CD4-positive, alpha-beta memory T cell (primary cell): ENCODE measurements at regions not wholly inside any gene's neighbourhood (a gene's known extent, or its start where the extent isn't known, plus 50 kb on each side); places are given as distances from the start of the nearest gene placed in this dataset.
"Not testable (repeated sequence)": the region's sequence is repeated elsewhere in the genome, so short reads cannot be mapped to it uniquely, and the experiment has no call there.

Experiments used
- CTCF ChIA-PET: fragments of 350-600 bp; sonication (Branson Sonifier 250); formaldehyde crosslinking; loops from one replicate; lab custom pipeline; 2021; ENCODE audit warnings: inconsistent platforms; ENCODE audit not compliant: partially characterized antibody; lab: Charles Lee
- POLR2A ChIA-PET: fragments of 350-600 bp; sonication (Branson Sonifier 250); formaldehyde crosslinking; loops from one replicate; lab custom pipeline; 2021; ENCODE audit not compliant: partially characterized antibody; lab: Charles Lee
- DNase-seq, 5 donors: peaks; one replicate each; pipeline versions ENCODE4 v3.0.0 to v3.0.0-alpha.2; 2020 to 2022; ENCODE audit warnings: mixed read lengths in 1 of 5
- H3K27ac ChIP-seq: one replicate; pipeline ENCODE4 v1.7.0; 2013; ENCODE audit warnings: low read depth, low read length
- H3K27me3 ChIP-seq: 2 replicates; pipeline ENCODE4 v1.7.0; 2013; ENCODE audit warnings: mild to moderate bottlenecking, low read length, moderate library complexity; ENCODE audit not compliant: insufficient read depth
- H3K36me3 ChIP-seq: 2 replicates; pipeline ENCODE4 v1.7.0; 2013; ENCODE audit warnings: mild to moderate bottlenecking, low read length, moderate library complexity; ENCODE audit not compliant: insufficient read depth
- H3K4me1 ChIP-seq: 2 replicates; pipeline ENCODE4 v1.7.0; 2013; ENCODE audit warnings: mild to moderate bottlenecking, low read length, moderate library complexity; ENCODE audit not compliant: insufficient read depth
- H3K4me3 ChIP-seq, 2 donors: one replicate each; pipeline ENCODE4 v1.7.0; 2013; ENCODE audit warnings: low read length in 2 of 2, mild to moderate bottlenecking in 1 of 2
- H3K9me3 ChIP-seq, 2 donors: one replicate each; pipeline ENCODE4 v1.7.0; 2013; ENCODE audit warnings: low read length in 2 of 2, control low read depth in 1 of 2; ENCODE audit not compliant: control insufficient read depth in 1 of 2
- H3K27ac Mint-ChIP-seq, 7 donors: one replicate each; pipeline ENCODE4 v1.8.0; 2020 to 2021; ENCODE audit warnings: mixed read lengths in 7 of 7, mild to moderate bottlenecking in 6 of 7, inconsistent platforms in 3 of 7, moderate library complexity in 3 of 7
- H3K27me3 Mint-ChIP-seq, 2 donors: one replicate each; pipeline ENCODE4 v1.8.0; 2020 to 2021; ENCODE audit warnings: mixed read lengths in 2 of 2
- H3K36me3 Mint-ChIP-seq, 2 donors: one replicate each; pipeline ENCODE4 v1.8.0; 2020 to 2021; ENCODE audit warnings: mixed read lengths in 2 of 2, inconsistent platforms in 1 of 2, mild to moderate bottlenecking in 1 of 2
- H3K4me1 Mint-ChIP-seq, 4 donors: one replicate each; pipeline ENCODE4 v1.8.0; 2020 to 2021; ENCODE audit warnings: mixed read lengths in 4 of 4, mild to moderate bottlenecking in 1 of 4
- H3K4me3 Mint-ChIP-seq, 8 donors: one replicate each; pipeline ENCODE4 v1.8.0; 2020 to 2021; ENCODE audit warnings: mixed read lengths in 8 of 8, mild to moderate bottlenecking in 7 of 8, moderate library complexity in 6 of 8, inconsistent platforms in 3 of 8
- H3K9me3 Mint-ChIP-seq, 8 donors: one replicate each; pipeline ENCODE4 v1.8.0; 2020 to 2021; ENCODE audit warnings: mixed read lengths in 8 of 8, mild to moderate bottlenecking in 5 of 8, inconsistent platforms in 3 of 8, moderate library complexity in 1 of 8
- intact Hi-C: fragments of 100-400 bp; cut with micrococcal nuclease; formaldehyde crosslinking; loops from one replicate; pipeline ENCODE4 v1.15.1; 2023

DNA sequence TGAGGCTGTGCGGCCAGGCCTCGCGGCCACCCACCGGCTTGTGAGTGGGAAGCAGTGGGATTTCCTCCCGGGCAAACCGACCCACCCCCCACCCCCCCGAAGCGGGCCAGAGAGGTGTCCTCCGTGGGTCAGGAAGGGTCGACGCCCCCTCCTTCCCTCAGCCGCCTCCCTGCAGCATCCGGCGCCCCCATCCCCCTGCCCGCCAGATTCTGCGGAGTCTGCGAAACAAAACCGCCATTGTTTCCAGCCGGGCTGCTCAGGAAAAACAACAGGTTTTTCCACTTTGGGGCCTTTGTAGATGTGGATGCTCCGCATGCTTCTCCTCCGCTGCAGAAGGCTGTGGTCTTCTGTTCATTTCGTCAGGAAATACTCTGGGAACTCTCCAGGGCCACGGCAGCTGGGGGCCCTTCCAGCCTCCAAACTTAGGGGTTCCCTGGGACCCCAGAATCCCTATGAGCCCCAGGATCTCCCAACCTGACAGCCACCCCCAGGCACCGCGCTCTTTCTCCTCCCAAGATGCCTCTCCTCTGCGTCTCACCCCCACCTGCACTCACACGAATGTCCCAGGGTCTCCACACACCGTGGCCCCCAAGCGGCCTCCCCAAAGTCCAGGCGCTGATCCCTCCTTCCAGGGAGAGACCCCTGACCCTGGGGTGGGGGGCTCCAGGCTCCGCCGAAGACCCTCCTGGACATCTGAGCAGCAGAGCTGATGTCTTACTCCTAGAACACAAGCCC lies 121.2 kb downstream of the NPIPB11 start:
- H3K9me3 Mint-ChIP-seq, H3K27ac ChIP-seq, CTCF ChIA-PET, intact Hi-C loops, H3K27me3 Mint-ChIP-seq, DNase-seq, H3K36me3 ChIP-seq, H3K4me3 ChIP-seq, H3K4me1 ChIP-seq, POLR2A ChIA-PET, H3K27me3 ChIP-seq, H3K36me3 Mint-ChIP-seq, H3K9me3 ChIP-seq: not testable (repeated sequence)
- Mint-ChIP-seq H3K4me1 (peaks cover 3 to 12% (median 5%) of the 10 kb centered on the region in 4 donors), H3K4me3 (peak overlapping the region in 4 of 8 donors; percentile 3 to 39 (median 32)), H3K27ac (peak overlapping the region in 3 of 7 donors; percentile 42 to 76 (median 46))

DNA sequence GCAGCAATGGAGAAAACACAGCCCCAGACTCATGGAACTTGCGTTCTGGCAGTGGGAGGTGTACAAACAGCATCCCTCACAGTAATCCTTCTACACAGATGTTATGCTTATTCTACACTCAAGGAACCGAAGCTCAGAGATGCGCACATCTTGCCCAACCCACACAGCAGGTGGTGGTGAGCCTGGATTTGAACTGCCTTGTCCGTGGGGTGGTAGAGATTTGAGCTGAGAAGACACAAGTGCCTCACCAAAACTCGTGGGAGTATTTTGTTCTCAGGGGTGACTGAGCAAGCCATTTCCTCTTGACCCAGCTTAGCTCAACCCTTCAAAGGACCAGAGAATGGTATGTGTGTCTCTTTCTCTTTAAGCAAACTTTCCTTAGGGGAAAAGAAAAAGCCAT lies 121.8 kb downstream of the NPIPB11 start:
- H3K27me3 ChIP-seq, H3K9me3 ChIP-seq, H3K4me1 ChIP-seq, H3K4me3 ChIP-seq, CTCF ChIA-PET, H3K27ac ChIP-seq, DNase-seq, H3K27me3 Mint-ChIP-seq, H3K36me3 Mint-ChIP-seq, intact Hi-C loops, POLR2A ChIA-PET, H3K36me3 ChIP-seq, H3K9me3 Mint-ChIP-seq: not testable (repeated sequence)
- H3K4me1 Mint-ChIP-seq = peaks cover 3 to 11% (median 4%) of the 10 kb centered on the region in 4 donors
- peak overlapping the region in 2 of 7 donors; percentile 13 to 42 for H3K27ac Mint-ChIP-seq
- H3K4me3 Mint-ChIP-seq = peak overlapping the region in 4 of 8 donors; percentile 21 to 32 (median 28)

DNA sequence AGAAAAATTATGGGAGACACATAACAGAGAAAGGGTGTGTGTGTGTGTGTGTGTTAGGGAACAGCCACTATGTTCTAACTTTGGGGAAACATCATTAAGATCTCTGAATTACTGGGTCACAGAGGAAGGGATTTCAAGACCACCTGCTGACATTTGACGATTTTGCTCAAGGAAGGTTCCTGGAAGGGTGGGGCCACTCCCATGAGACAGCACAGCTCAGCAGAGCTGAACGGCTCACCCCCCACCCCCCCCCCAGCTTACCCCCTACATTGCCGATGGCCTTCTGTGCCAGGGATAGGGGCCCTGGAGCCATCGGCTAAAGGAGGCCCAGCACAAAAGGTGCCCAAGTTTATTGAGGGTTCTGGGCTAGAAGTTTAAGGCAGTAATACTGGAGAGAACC lies 122.4 kb downstream of the NPIPB11 start:
- H3K27ac Mint-ChIP-seq, H3K27ac ChIP-seq, CTCF ChIA-PET, H3K36me3 ChIP-seq, POLR2A ChIA-PET, H3K27me3 Mint-ChIP-seq, H3K27me3 ChIP-seq, DNase-seq, H3K9me3 Mint-ChIP-seq, H3K4me3 ChIP-seq, intact Hi-C loops, H3K4me1 ChIP-seq, H3K4me3 Mint-ChIP-seq, H3K9me3 ChIP-seq, H3K36me3 Mint-ChIP-seq: not testable (repeated sequence)
- peaks cover 3 to 11% (median 4%) of the 10 kb centered on the region in 4 donors for H3K4me1 Mint-ChIP-seq

DNA sequence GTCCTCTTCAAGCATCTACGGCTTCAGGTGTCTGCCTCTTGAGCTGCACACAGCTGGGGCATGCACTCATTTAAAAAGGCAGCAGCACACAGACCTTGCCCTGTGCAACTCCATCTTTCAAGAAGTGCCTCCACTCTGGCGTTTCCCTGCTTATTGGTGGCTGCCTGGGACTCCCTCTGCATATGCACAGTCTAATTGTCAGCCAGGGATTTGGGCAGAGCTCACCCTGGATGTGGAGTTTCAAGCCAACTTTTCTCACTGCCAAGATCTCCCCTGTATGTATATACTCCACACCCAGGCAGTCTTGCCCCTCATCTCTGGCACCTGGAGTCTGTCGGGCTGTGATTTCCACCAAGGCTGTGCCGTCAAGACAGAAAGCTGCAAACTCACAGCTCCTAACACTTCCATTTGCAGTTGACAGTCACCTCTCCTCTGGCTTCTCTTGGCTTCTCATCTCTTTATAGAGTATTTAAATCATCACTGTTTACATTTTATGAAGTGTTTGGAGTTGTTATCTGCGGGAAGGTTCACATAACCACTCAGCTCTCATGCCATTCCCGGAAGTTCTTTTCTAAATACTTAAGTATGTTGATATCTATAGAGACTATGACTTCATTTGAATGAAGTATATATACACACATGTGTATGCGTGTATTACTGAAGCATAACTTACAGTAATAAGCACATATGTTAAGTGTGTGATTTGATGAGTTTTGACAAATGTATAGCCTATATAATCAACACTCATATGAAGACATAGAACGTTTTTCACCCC lies 128.2 kb downstream of the NPIPB11 start:
- CTCF ChIA-PET, H3K27me3 Mint-ChIP-seq, POLR2A ChIA-PET, H3K9me3 Mint-ChIP-seq, H3K4me1 Mint-ChIP-seq, DNase-seq, H3K36me3 ChIP-seq, H3K27ac Mint-ChIP-seq, H3K4me3 Mint-ChIP-seq, H3K4me1 ChIP-seq, intact Hi-C loops, H3K36me3 Mint-ChIP-seq, H3K9me3 ChIP-seq, H3K4me3 ChIP-seq, H3K27ac ChIP-seq, H3K27me3 ChIP-seq: not testable (repeated sequence)

DNA sequence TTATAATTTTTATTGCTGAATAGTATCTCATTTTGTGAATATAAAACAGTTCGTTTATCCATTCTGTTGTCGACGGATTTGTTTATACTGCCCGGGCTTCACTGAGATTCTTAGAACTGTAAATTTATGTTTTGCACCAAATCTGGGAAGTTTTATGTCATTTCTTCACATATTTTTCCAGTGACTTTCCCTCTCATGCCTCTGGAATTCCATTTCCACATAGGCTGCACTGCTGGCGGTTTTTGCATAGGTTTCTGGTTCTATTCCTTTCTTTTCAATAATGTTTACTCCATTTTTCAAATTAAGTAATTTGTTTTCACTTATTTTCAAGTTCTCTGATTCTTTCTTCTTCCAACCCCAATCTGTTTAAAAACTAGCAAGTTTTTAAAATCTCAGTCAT lies 130.1 kb downstream of the NPIPB11 start:
- H3K4me3 ChIP-seq, CTCF ChIA-PET, H3K4me1 ChIP-seq, H3K27me3 Mint-ChIP-seq, H3K36me3 ChIP-seq, H3K36me3 Mint-ChIP-seq, H3K27ac ChIP-seq, H3K27me3 ChIP-seq, H3K9me3 ChIP-seq, H3K4me1 Mint-ChIP-seq, H3K4me3 Mint-ChIP-seq, H3K9me3 Mint-ChIP-seq, DNase-seq, intact Hi-C loops, POLR2A ChIA-PET: not testable (repeated sequence)
- H3K27ac Mint-ChIP-seq = peak overlapping the region in 1 of 7 donors; percentile 57

DNA sequence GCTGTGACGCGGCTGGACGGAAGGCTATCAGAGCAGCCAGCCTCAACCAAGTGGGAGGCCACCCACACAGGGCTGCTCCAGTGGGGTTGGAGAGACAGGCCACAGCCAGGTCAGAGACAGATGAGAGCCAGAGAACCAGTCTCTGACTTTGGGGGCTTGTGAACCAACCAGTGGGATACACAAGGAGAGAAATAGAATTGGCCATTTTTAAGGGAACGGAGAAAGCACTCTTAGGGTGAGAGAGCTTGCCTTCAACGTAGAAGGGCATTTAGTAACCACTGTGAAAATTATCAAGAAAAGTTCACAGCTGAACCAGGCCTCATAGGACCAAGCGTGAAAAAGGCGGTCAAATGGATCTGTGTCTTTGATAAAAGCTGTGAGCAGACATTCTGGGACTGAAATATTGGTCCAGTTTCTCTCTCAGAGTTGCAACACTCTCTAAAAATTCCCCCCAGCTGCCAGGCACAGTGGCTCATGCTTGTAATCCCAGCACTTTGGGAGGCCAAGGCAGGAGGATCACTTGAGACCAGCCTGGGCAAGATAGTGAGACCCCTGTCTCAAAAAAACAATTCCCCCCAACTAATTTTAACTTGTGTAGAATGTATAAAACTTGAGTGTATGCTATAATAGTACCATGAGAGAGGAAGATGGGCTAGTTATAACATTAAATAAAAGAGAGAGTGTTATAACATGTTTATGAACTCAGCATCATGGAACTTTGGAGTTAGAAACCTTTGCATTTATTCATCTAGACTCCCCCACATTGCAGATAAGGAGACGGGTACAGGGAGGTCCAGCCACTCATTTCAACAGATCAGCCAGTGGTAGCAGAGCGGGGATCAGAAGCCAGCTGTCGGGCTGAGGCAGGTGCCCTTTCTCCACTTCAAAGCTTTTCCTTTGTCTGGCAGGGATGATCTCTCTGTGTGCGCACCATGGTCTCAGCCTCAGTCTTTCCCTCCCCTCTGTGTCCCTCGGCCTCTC lies 132.2 kb downstream of the NPIPB11 start:
- DNase-seq, H3K4me3 Mint-ChIP-seq: not testable (repeated sequence)

More for the DNA sequence above, 132.2 kb downstream of the NPIPB11 start:
- intact Hi-C loops, H3K36me3 ChIP-seq, H3K27me3 ChIP-seq, CTCF ChIA-PET, H3K9me3 Mint-ChIP-seq, H3K9me3 ChIP-seq, H3K36me3 Mint-ChIP-seq, H3K27ac Mint-ChIP-seq, H3K27me3 Mint-ChIP-seq, H3K27ac ChIP-seq, H3K4me1 ChIP-seq, POLR2A ChIA-PET, H3K4me3 ChIP-seq, H3K4me1 Mint-ChIP-seq: not testable (repeated sequence)
